MCF 10A (cell line): ENCODE measurements at regions not wholly inside any gene's neighbourhood (a gene's known extent, or its start where the extent isn't known, plus 50 kb on each side); places are given as distances from the start of the nearest gene placed in this dataset.

Source experiments
- BruUV-seq: library from RNA; stranded (reverse); fragments of 400-500 nt; replicated peaks from 2 replicates; lab custom pipeline; 2021; lab: Mats Ljungman, UMichigan
- CTCF ChIA-PET: fragments of 300-600 bp; sonication (Branson Sonifier 250); formaldehyde crosslinking; extraction: SDS; loops from one replicate; lab custom pipeline; 2021; ENCODE audit warnings: antibody characterized with exemption, inconsistent platforms; lab: Yijun Ruan, JAX
- POLR2A ChIA-PET: fragments of 300-600, 350-650 bp; sonication (Branson Sonifier 250); formaldehyde crosslinking; extraction: SDS; loops from one replicate; lab custom pipeline; 2020; ENCODE audit warnings: antibody characterized with exemption, inconsistent platforms; lab: Yijun Ruan, JAX
- DNase-seq: peaks from one replicate; pipeline ENCODE4 v3.0.0-alpha.2; 2018; ENCODE audit not compliant: unreplicated experiment
- H3K27ac Mint-ChIP-seq: one replicate; pipeline ENCODE4 v1.8.0; 2022; ENCODE audit warnings: mild to moderate bottlenecking, low read depth, mixed read lengths; ENCODE audit not compliant: unreplicated experiment
- H3K27me3 Mint-ChIP-seq: one replicate; pipeline ENCODE4 v1.8.0; 2022; ENCODE audit warnings: mixed read lengths; ENCODE audit not compliant: insufficient read depth, unreplicated experiment
- H3K36me3 Mint-ChIP-seq: one replicate; pipeline ENCODE4 v1.8.0; 2022; ENCODE audit warnings: mild to moderate bottlenecking, moderate library complexity, mixed read lengths; ENCODE audit not compliant: insufficient read depth, unreplicated experiment
- H3K4me1 Mint-ChIP-seq: one replicate; pipeline ENCODE4 v1.8.0; 2022; ENCODE audit warnings: mixed read lengths; ENCODE audit not compliant: insufficient read depth, unreplicated experiment
- H3K4me3 Mint-ChIP-seq: one replicate; pipeline ENCODE4 v1.8.0; 2022; ENCODE audit warnings: mild to moderate bottlenecking, moderate library complexity, mixed read lengths; ENCODE audit not compliant: unreplicated experiment
- H3K9me3 Mint-ChIP-seq: one replicate; pipeline ENCODE4 v1.8.0; 2022; ENCODE audit warnings: mixed read lengths; ENCODE audit not compliant: unreplicated experiment
- CTCF ChIP-seq: fragments of 200-600 bp; IDR thresholded peaks from one replicate; pipeline ENCODE4 v1.8.0; 2022; ENCODE audit warnings: antibody characterized with exemption, mild to moderate bottlenecking; ENCODE audit not compliant: unreplicated experiment
- intact Hi-C: fragments of 100-400 bp; cut with micrococcal nuclease; formaldehyde crosslinking; loops from 2 replicates; pipeline ENCODE4 v1.14.1; 2022

- H3K27me3 Mint-ChIP-seq, result no peaks in the 10 kb centered on the region
- BruUV-seq, result no TSS peak
- no peak for TF ChIP-seq CTCF
- POLR2A ChIA-PET, result no interaction called here
- H3K36me3 Mint-ChIP-seq, result no peaks in the 10 kb centered on the region
- H3K9me3 Mint-ChIP-seq, result no peaks in the 10 kb centered on the region
- no peaks in the 10 kb centered on the region for H3K4me1 Mint-ChIP-seq
- no peak overlapping the region for H3K4me3 Mint-ChIP-seq
- CTCF ChIA-PET, result no interaction called here
- no peak overlapping the region for H3K27ac Mint-ChIP-seq
- intact Hi-C loops, result no loop called here
- no peak for DNase-seq
Measured at GRCh38 chr5:58106754-58107410, 353.0 kb downstream of the PLK2 start.

- DNase-seq, result no peak
- ChIA-PET POLR2A (interaction anchor here (0.7 kb wide), 2 partner anchors 175 to 1196 kb away, joined by 3 to 4 read pairs; partner anchors contain the start of gene SETD9), CTCF (interaction anchor here (1.1 kb wide), 1 partner anchor 9 kb away, joined by 3 read pairs; no protein-coding TSS in a partner anchor)
- intact Hi-C loops, result no loop called here
- H3K36me3 Mint-ChIP-seq, result no peaks in the 10 kb centered on the region
- H3K4me1 Mint-ChIP-seq, result no peaks in the 10 kb centered on the region
- H3K9me3 Mint-ChIP-seq, result no peaks in the 10 kb centered on the region
- H3K27ac Mint-ChIP-seq, result no peak overlapping the region
- no TSS peak for BruUV-seq
- H3K27me3 Mint-ChIP-seq, result no peaks in the 10 kb centered on the region
- no peak overlapping the region for H3K4me3 Mint-ChIP-seq
- no peak for TF ChIP-seq CTCF
Measured at GRCh38 chr5:58105836-58106235, 354.1 kb downstream of the PLK2 start.

- POLR2A ChIA-PET, result no interaction called here
- no peaks in the 10 kb centered on the region for H3K36me3 Mint-ChIP-seq
- intact Hi-C loops, result loop anchor here (10.0 kb wide), 1 partner anchor 356 kb away; no protein-coding TSS in a partner anchor
- H3K27ac Mint-ChIP-seq, result no peak overlapping the region
- no peak overlapping the region for H3K4me3 Mint-ChIP-seq
- no peaks in the 10 kb centered on the region for H3K4me1 Mint-ChIP-seq
- no TSS peak for BruUV-seq
- CTCF ChIA-PET, result no interaction called here
- no peaks in the 10 kb centered on the region for H3K27me3 Mint-ChIP-seq
- TF ChIP-seq CTCF, result no peak
- H3K9me3 Mint-ChIP-seq, result no peaks in the 10 kb centered on the region
- no peak for DNase-seq
Measured at GRCh38 chr5:58099257-58099656, 360.6 kb downstream of the PLK2 start.

- peaks cover 6% of the 10 kb centered on the region for H3K4me1 Mint-ChIP-seq
- no peaks in the 10 kb centered on the region for H3K9me3 Mint-ChIP-seq
Measured at GRCh38 chr5:58094031-58094430, 365.9 kb downstream of the PLK2 start.

More at GRCh38 chr5:58094031-58094430, 365.9 kb downstream of the PLK2 start:
- POLR2A ChIA-PET, result interaction anchor here (0.5 kb wide), 1 partner anchor 31 kb away, joined by 3 read pairs; no protein-coding TSS in a partner anchor
- TF ChIP-seq CTCF, result no peak
- DNase-seq, result peak; percentile 97
- no peak overlapping the region for H3K4me3 Mint-ChIP-seq
- no TSS peak for BruUV-seq
- no peak overlapping the region for H3K27ac Mint-ChIP-seq
- CTCF ChIA-PET, result interaction anchor here (0.6 to 1.1 kb wide), 2 partner anchors 21 to 206 kb away, joined by 3 to 4 read pairs; no protein-coding TSS in a partner anchor
- no peaks in the 10 kb centered on the region for H3K36me3 Mint-ChIP-seq
- intact Hi-C loops, result loop anchor here (10.0 kb wide), 1 partner anchor 361 kb away; no protein-coding TSS in a partner anchor
- no peaks in the 10 kb centered on the region for H3K27me3 Mint-ChIP-seq
